HG03039 (cell line): ENCODE measurements at regions not wholly inside any gene's neighbourhood (a gene's known extent, or its start where the extent isn't known, plus 50 kb on each side); places are given as distances from the start of the nearest gene placed in this dataset.
"Not testable (repeated sequence)": the region's sequence is repeated elsewhere in the genome, so short reads cannot be mapped to it uniquely, and the experiment has no call there.

ENCODE experiments used
- ATAC-seq: cut with Tn5 transposase; IDR thresholded peaks from one replicate; pipeline ENCODE4 v1.9.1; 2021; ENCODE audit warnings: mild to moderate bottlenecking, moderate library complexity; ENCODE audit not compliant: unreplicated experiment

DNA sequence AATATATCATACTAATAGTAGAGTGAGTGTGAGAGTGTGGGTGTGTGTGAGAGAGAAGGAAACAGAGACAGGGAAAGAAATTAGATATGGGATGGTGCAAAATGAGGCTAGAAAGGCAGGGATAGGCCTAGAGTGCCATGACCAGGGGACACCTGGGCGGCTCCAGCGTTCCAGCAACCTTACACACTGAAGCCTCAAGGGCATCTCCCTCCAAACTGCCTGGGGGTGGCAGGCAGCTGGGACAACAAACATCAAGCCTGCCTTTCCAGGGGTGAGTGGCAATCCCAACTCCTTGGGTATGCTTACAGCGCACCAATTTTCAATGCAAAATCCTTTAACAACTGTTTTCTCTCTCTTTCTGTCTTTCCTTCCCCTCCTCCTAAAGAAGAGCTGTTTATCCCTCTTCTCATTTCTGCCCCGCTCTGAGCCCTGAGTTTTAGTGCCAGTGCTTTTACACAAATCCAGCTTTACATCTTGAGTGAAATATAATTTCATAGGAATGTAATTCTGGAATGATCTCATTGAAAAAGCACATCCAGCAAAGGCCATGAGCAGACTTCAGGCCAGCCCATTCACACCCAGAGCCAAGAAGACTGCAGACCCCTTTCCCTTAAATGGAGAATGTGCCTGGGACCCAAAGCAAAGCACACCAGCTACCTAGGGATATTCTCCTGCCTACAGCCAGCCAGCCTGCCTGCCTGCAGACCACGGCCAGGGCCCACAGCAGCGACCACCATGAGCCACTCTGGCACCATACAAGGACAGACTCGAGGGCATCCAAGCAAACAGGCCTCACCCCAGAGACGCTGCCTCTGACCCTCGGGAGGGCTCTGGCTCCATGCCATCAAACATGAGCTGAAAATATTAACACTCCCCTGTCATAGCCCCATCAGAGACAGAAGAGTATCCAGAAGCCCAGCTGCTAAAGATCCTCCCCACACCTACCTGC lies 90.3 kb downstream of the RPL27A start:
- ATAC-seq = no peak

DNA sequence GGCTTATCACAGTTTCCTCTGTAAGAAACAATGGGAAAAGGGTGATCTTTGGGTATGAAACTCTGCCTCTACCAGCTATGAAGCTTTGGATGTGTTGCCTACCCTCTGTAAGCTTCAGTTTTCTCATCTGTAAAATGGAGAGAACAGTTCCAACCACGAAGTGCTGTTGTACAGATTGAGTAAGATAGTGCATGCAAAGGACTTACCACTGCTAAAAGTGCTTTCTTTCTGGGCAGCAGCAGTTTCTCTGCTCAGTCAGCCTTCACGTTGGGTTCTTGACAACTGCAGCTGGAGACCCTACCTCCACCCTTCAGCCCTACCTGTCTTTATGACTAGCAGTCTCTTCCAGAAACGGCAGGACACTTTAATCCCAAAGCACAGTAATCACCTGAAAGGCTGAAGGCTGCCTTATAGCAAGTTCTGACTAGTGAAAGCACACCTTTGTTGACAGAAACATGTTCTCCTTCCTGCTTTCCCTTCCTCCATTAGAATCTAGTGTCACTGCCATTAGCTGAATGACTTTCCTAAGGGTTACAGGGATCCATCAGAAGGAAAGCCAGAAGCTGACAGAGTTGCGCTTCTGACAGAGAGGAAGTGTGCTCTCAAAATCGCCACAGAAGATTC lies 91.4 kb downstream of the RPL27A start:
- ATAC-seq = no peak

GRCh38 chr11:8774916-8775315 lies 92.3 kb downstream of the RPL27A start:
- not testable (repeated sequence) for ATAC-seq

DNA sequence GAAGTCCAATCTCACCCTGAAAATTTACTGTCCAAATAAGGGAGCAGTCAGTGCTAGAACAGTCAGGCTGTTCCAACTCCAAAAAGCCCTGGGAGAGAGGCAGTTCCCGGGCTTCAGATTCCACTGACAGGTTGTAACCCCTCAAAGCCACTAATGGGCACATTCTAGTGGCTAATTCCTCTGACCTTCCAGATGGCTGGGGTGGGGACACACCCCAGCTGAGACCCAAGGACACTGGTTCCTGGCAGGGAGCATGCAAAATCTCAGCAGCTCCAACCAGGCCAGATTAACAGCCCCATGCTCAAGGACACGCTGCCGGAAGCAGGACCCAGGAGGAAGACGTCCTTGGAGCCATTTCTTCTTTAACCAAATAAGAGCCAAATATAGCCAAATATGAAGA lies 92.7 kb downstream of the RPL27A start:
- ATAC-seq = no peak

- no peak for ATAC-seq
Observed at GRCh38 chr11:8775734-8776133, 93.1 kb downstream of the RPL27A start.

DNA sequence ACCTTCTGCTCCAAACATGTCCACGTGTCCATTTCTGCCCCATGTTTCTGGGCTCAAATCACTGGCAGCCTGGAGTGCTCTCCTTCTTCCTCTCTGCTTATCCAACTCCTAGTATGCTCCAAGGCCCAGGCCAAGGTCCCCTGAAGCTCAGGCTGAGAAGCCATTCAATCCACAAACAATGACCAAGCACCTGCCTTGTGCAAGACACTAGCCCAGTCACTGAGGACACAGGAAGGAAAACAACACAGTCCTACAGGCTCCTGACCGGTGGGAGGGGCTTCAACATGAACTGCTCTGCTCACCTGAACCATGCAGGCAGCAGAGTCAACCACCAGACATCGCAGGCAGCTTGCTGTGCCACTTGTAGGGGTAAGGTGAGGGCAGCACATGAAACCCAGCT lies 93.6 kb downstream of the RPL27A start:
- no peak for ATAC-seq

DNA sequence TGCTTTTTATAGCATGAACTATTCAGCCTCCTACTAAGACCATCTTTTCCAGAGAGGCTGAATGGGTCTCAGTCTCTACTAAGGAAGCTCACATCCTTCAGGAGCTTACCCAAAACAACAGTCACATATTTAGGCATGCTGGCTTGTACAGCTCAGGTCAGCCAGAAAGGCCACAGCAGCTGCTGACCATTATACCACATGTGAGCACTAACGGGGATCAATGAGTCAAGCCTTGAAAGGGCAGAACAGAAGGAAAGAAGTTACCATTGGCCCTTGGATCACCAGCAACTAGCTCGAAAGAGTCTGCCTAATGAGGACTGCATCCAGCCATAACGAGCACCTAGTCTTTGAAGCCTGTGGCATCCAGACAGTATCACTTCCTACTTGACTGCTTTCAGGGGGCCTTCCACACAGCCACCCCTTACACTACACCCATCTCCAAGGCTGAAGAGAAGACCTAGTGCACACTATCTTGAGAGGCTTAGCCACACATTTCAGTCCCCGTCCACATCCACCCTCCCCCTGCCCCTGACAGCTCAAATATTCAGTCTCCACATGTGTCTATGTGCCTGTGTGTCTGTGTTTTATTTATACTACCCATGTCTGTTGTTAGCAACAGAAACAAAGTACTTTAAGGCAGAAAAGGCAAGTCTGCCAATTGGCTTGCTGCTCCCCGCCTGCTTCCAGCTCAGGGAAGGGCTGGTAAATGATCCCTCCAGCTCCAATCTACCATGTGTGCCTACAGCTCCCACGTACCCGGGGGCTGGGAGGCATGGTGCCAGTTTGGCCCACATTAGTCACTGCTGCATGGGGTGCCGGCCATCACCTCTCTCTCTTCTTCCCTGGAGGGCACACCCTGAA lies 95.5 kb downstream of the RPL27A start:
- no peak for ATAC-seq

DNA sequence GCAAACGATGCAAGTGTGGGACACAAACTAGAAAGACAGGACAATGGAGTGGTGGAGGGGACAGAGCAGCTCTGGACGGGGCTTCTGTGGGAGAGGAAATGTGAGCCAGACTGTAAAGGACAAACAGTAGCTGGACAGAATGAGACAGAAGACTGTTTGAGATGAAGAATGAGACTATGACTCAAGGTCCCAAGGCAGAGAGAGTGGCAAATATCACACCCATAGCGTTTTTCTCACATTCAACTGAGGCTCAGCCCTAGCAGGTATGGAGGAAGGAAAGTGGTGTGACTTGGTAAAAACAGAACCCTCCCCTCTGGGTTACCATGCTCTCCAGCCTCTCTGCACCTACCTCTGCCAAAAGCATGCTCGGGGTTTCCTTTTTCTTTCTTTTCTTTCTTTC lies 96.5 kb downstream of the RPL27A start:
- no peak for ATAC-seq

DNA sequence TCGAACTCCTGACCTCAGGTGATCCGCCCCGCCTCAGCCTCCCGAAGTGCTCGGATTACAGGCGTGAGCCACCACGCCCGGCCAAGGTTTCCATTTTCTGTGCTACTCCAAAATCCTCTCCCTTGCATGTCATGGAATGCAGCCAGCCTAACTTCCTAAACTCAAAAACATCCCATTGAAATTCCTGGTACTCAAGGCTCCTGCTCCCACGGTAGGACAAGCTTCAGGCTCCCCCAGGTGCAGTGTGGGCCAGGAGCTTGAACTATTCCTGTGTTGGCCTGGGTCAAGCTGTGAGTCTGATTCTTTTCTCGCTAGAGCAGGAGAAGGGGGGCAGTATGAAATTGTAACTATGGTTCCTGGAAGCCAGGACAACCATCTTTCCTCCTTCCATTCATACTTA lies 97.1 kb downstream of the RPL27A start:
- no peak for ATAC-seq

DNA sequence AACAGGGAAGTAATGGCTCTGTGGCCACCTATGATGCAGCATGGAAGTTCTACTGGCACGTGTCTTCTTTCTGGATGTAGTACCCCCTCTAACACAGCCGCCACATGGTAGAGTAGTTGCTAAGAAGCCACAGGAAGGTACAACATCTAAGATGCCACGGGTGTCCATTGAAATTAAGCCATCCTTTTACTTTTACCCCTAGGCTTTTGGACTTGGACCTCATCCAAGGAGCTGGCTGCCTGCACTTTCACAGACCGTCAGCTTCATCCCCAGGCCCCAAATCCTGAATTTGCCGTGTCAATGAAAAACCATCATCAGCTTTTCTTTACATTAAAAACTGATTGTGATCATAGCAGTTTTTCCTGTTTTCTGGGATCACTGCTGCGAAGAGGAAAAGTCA lies 102.4 kb downstream of the RPL27A start:
- ATAC-seq = no peak

DNA sequence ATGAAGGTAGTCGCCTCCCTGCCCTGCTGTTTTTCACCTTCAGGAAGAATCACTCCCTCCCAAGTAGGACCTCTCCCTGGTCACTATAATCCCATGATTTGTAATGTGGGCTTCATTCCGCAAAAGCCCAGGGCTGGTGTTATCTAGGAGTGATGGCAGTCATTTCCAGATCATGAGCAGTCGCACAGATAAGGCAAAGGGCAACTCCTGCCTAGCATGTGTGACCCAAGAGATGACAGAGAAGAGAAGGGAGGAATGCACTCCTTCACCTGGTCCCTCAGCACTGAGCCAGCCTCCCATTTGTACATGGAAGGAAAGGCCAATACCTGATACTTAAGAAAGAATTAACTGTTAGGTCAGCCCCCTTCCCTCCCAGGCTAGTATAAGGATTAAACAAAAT lies 102.9 kb downstream of the RPL27A start:
- no peak for ATAC-seq

GRCh38 chr11:8785998-8786397 lies 103.4 kb downstream of the RPL27A start:
- ATAC-seq = no peak

- no peak for ATAC-seq
Observed at GRCh38 chr11:8786933-8787332, 104.3 kb downstream of the RPL27A start.

DNA sequence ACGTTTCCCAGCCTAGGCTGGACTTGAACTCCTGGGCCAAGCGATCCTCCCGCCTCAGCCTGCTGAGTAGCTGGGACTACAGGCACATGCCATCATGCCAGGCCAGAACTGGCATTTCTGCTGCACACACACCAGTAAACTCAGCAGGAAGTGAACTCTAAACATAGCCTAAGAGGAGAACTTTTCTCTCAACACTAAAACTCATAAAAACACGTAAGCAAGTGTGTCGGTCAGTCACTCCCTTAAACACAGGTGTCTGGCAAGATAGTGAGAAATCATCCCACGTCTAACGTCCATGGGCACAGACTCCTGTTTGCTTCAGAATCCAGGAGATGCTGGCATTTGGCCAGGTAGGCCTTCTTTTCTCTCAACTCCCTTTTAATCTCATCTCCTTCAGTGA lies 104.8 kb downstream of the RPL27A start:
- no peak for ATAC-seq

DNA sequence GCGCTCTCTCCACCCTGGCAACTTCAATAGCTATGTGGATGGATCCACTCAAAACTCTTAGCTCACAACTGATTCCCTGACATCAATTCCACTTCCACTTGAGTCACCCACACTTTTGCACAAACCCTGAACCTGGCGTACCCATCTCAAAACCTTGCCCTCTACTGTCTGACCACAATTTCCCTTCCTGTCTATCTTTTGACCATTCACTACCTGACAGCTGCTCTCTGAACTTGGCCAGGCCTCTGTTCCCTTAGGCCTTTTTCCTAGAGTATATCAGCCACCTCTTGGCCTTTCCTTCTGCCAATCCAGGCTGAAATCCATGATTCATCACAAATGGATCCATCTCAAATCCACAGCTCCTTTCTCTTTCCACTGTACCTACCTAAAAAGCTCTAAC lies 106.0 kb downstream of the RPL27A start:
- ATAC-seq = no peak

DNA sequence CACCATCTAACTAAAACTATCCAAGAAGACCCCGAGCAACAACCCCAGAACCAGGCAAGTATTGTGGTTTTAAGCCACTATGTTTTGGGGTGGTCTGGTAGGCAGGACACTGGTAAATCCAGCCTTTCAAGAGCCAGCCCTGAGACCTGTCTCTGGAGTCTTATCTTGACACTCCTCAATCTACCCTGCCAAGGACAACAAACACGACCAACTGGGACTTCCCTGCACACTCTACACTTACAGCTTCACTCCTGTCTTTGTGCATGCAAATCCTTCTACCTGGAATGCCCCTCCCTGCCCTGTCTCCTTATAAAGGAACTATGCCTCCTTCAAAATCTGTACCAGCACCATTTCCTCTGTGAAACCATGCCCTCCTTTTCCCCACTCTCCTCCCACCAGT lies 107.3 kb downstream of the RPL27A start:
- no peak for ATAC-seq

GRCh38 chr11:8790968-8791367 lies 108.4 kb downstream of the RPL27A start:
- no peak for ATAC-seq

GRCh38 chr11:8792710-8793109 lies 110.1 kb downstream of the RPL27A start:
- ATAC-seq = no peak

GRCh38 chr11:8793114-8793777 lies 110.7 kb downstream of the RPL27A start:
- no peak for ATAC-seq

GRCh38 chr11:8794126-8794525 lies 111.5 kb downstream of the RPL27A start:
- ATAC-seq = no peak

DNA sequence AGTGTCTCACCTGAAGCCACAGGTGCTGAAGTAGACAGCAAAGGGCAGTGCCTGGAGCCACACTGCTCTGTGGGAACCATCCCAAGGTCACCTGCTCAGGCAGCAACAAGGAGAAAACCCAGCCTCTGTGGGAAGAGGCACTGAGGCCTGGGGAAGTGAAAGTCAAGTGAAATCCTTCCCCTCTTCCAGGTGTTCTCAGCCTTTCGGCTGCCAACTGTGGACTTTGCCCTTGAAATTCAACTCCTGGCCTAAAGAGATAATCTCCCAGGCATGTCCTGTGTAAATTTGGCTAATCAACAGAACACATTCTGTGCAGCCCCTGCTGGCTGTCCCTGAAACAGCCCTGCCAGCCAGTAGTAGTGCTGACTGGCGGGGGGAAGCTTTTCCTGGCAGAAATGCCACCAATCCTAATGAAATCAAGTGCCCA lies 112.1 kb downstream of the RPL27A start:
- no peak for ATAC-seq
